ENCODE measurements at regions not wholly inside any gene's neighbourhood (a gene's known extent, or its start where the extent isn't known, plus 50 kb on each side); places are given as distances from the start of the nearest gene placed in this dataset.
A peak's percentile ranks its signal among the peaks of the same experiment; 100 is the strongest.

DNA sequence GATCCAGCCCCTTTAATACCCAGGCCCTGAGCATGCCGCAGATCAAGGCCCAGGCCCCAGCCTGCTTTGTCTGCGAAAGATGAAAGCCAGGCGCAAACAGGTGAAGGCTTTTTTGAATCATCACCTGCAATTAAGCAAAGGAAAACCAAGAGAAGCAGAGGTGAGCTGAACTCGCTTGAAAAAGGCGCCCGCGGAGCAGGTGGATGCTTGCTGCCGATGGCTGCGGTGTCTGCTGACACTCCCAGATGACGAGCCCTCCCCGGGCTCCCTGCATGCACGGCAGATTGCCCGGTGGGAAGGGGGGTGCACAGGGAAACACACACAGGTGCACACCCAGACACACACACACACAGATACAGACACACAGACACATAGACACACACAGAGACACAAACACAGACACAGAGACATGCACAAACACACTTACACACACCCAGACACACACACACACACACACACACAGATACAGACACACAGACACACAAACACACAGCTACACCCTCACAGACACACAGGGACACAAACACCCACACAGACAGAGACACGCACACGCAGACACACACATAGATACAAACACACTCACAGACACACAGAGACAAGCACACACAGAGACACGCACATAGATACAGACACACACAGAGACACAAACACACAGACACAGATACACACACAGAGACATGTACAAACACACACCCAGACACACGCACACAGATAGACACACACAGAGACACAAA lies 142.6 kb upstream of the RNF32 start:
- H3K9ac ChIP-seq (ENCODE audit: low read depth in 1 of 2, low read length in 2 of 2): no peak overlapping the region
- TF ChIP-seq RXRA (IDR thresholded peaks at IDR 0.05) (no peak), NR2F2 (IDR thresholded peaks at IDR 0.05) (no peak), TAF1 (conservative IDR thresholded peaks at IDR 0.05) (no peak), MAX (IDR thresholded peaks at IDR 0.05) (no peak), SP1 (IDR thresholded peaks at IDR 0.05) (no peak), ATF3 (IDR thresholded peaks at IDR 0.05) (no peak)
- TF ChIP-seq, protein P1, sequence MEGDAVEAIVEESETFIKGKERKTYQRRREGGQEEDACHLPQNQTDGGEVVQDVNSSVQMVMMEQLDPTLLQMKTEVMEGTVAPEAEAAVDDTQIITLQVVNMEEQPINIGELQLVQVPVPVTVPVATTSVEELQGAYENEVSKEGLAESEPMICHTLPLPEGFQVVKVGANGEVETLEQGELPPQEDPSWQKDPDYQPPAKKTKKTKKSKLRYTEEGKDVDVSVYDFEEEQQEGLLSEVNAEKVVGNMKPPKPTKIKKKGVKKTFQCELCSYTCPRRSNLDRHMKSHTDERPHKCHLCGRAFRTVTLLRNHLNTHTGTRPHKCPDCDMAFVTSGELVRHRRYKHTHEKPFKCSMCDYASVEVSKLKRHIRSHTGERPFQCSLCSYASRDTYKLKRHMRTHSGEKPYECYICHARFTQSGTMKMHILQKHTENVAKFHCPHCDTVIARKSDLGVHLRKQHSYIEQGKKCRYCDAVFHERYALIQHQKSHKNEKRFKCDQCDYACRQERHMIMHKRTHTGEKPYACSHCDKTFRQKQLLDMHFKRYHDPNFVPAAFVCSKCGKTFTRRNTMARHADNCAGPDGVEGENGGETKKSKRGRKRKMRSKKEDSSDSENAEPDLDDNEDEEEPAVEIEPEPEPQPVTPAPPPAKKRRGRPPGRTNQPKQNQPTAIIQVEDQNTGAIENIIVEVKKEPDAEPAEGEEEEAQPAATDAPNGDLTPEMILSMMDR (IDR thresholded peaks at IDR 0.05; ENCODE audit: low read depth, low read length, missing input control): no peak
- no peaks in the 10 kb centered on the region for H3K36me3 ChIP-seq (ENCODE audit: control insufficient read depth in 4 of 4, insufficient read depth in 3 of 4, low read depth in 1 of 4, low read length in 3 of 4)
- no peak overlapping the region for H3K4me3 ChIP-seq (ENCODE audit: low read depth in 1 of 3, low read length in 3 of 3)
- no peaks in the 10 kb centered on the region for H3K9me3 ChIP-seq (ENCODE audit: control insufficient read depth in 4 of 4, low read length in 3 of 4)
- no peaks in the 10 kb centered on the region for H3K27me3 ChIP-seq (ENCODE audit: control insufficient read depth in 4 of 4, insufficient read depth in 4 of 4, low read length in 3 of 4)
- H3K4me1 ChIP-seq (ENCODE audit: control insufficient read depth in 4 of 4, insufficient read depth in 4 of 4, low read length in 3 of 4): peaks cover 0 to 9% (median 4%) of the 10 kb centered on the region in 4 donors
- 93% methylated on average over 17 of the region's 17 CpGs for WGBS
- DNase-seq (ENCODE audit: low spot score): no peak
- no peak overlapping the region for H3K27ac ChIP-seq (ENCODE audit: low read depth in 1 of 2, low read length in 2 of 2)

- Histone ChIP-seq H3K36me3 (ENCODE audit: control insufficient read depth in 4 of 4, insufficient read depth in 3 of 4, low read depth in 1 of 4, low read length in 3 of 4) (no peaks in the 10 kb centered on the region), H3K9me3 (ENCODE audit: control insufficient read depth in 4 of 4, low read length in 3 of 4) (no peaks in the 10 kb centered on the region), H3K4me3 (ENCODE audit: low read depth in 1 of 3, low read length in 3 of 3) (peak overlapping the region in 1 of 3 donors; percentile 35), H3K27ac (ENCODE audit: low read depth in 1 of 2, low read length in 2 of 2) (no peak overlapping the region), H3K9ac (ENCODE audit: low read depth in 1 of 2, low read length in 2 of 2) (no peak overlapping the region), H3K27me3 (ENCODE audit: control insufficient read depth in 4 of 4, insufficient read depth in 4 of 4, low read length in 3 of 4) (no peaks in the 10 kb centered on the region), H3K4me1 (ENCODE audit: control insufficient read depth in 4 of 4, insufficient read depth in 4 of 4, low read length in 3 of 4) (peaks cover 0 to 9% (median 4%) of the 10 kb centered on the region in 4 donors)
- DNase-seq (ENCODE audit: low spot score): no peak
- TF ChIP-seq MAX (IDR thresholded peaks at IDR 0.05): no peak
- no peak for TF ChIP-seq ATF3 (IDR thresholded peaks at IDR 0.05)
- TF ChIP-seq GABPA (IDR thresholded peaks at IDR 0.05 in 1 of 2, conservative IDR thresholded peaks at IDR 0.05 in 1 of 2): no peak
- WGBS: 47% methylated on average over 8 of the region's 8 CpGs
These were observed 143.7 kb upstream of the RNF32 start for GRCh38 chr7:156496865-156497264.

GRCh38 chr7:156496363-156496769 lies 144.2 kb upstream of the RNF32 start:
- Histone ChIP-seq H3K36me3 (ENCODE audit: control insufficient read depth in 4 of 4, insufficient read depth in 3 of 4, low read depth in 1 of 4, low read length in 3 of 4) (no peaks in the 10 kb centered on the region), H3K4me3 (ENCODE audit: low read depth in 1 of 3, low read length in 3 of 3) (peak overlapping the region; percentile 0 to 35 (median 7)), H3K9me3 (ENCODE audit: control insufficient read depth in 4 of 4, low read length in 3 of 4) (no peaks in the 10 kb centered on the region), H3K4me1 (ENCODE audit: control insufficient read depth in 4 of 4, insufficient read depth in 4 of 4, low read length in 3 of 4) (peaks cover 0 to 9% (median 4%) of the 10 kb centered on the region in 4 donors), H3K27ac (ENCODE audit: low read depth in 1 of 2, low read length in 2 of 2) (no peak overlapping the region), H3K9ac (ENCODE audit: low read depth in 1 of 2, low read length in 2 of 2) (no peak overlapping the region), H3K27me3 (ENCODE audit: control insufficient read depth in 4 of 4, insufficient read depth in 4 of 4, low read length in 3 of 4) (no peaks in the 10 kb centered on the region)
- WGBS: 35% methylated on average over 8 of the region's 8 CpGs
- DNase-seq (ENCODE audit: low spot score): no peak
- TF ChIP-seq RAD21 (IDR thresholded peaks at IDR 0.05) (peak; percentile 24 to 41), ZBTB33 (IDR thresholded peaks at IDR 0.05) (no peak), ATF3 (IDR thresholded peaks at IDR 0.05) (no peak), NR2F2 (IDR thresholded peaks at IDR 0.05) (no peak), EGR1 (IDR thresholded peaks at IDR 0.05; ENCODE audit: low read depth in 2 of 2) (no peak), GABPA (IDR thresholded peaks at IDR 0.05 in 1 of 2, conservative IDR thresholded peaks at IDR 0.05 in 1 of 2) (no peak), YY1 (IDR thresholded peaks at IDR 0.05) (no peak), MAX (IDR thresholded peaks at IDR 0.05) (no peak), HNF4G (IDR thresholded peaks at IDR 0.05) (no peak), JUND (IDR thresholded peaks at IDR 0.05) (no peak), FOXA2 (IDR thresholded peaks at IDR 0.05) (no peak), RXRA (IDR thresholded peaks at IDR 0.05) (peak in 1 of 2 donors; percentile 20)
- TF ChIP-seq, protein P2, sequence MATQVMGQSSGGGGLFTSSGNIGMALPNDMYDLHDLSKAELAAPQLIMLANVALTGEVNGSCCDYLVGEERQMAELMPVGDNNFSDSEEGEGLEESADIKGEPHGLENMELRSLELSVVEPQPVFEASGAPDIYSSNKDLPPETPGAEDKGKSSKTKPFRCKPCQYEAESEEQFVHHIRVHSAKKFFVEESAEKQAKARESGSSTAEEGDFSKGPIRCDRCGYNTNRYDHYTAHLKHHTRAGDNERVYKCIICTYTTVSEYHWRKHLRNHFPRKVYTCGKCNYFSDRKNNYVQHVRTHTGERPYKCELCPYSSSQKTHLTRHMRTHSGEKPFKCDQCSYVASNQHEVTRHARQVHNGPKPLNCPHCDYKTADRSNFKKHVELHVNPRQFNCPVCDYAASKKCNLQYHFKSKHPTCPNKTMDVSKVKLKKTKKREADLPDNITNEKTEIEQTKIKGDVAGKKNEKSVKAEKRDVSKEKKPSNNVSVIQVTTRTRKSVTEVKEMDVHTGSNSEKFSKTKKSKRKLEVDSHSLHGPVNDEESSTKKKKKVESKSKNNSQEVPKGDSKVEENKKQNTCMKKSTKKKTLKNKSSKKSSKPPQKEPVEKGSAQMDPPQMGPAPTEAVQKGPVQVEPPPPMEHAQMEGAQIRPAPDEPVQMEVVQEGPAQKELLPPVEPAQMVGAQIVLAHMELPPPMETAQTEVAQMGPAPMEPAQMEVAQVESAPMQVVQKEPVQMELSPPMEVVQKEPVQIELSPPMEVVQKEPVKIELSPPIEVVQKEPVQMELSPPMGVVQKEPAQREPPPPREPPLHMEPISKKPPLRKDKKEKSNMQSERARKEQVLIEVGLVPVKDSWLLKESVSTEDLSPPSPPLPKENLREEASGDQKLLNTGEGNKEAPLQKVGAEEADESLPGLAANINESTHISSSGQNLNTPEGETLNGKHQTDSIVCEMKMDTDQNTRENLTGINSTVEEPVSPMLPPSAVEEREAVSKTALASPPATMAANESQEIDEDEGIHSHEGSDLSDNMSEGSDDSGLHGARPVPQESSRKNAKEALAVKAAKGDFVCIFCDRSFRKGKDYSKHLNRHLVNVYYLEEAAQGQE (IDR thresholded peaks at IDR 0.05): no peak
